ENCODE measurements at regions not wholly inside any gene's neighbourhood (a gene's known extent, or its start where the extent isn't known, plus 50 kb on each side); places are given as distances from the start of the nearest gene placed in this dataset.

- POLR2A ChIA-PET: no interaction called here
- TF ChIP-seq CTCF (IDR thresholded peaks at IDR 0.05; ENCODE audit: control extremely low read depth, extremely low read depth, low read depth, missing control alignments): no peak
Measured at GRCh38 chr18:71352618-71353017, 1063.8 kb downstream of the SOCS6 start.

GRCh38 chr18:71336576-71337210 is 1047.8 kb downstream of the SOCS6 start:
- ChIA-PET CTCF (no interaction called here), POLR2A (no interaction called here)
- TF ChIP-seq CTCF (IDR thresholded peaks at IDR 0.05; ENCODE audit: control extremely low read depth, extremely low read depth, low read depth, missing control alignments): no peak
- no peak for DNase-seq (ENCODE audit: extremely low spot score)

More at GRCh38 chr18:71352618-71353017, 1063.8 kb downstream of the SOCS6 start:
- DNase-seq (ENCODE audit: extremely low spot score): no peak
- CTCF ChIA-PET: no interaction called here

- no peak for TF ChIP-seq CTCF (IDR thresholded peaks at IDR 0.05; ENCODE audit: control extremely low read depth, extremely low read depth, low read depth, missing control alignments)
- DNase-seq (ENCODE audit: extremely low spot score): no peak
- ChIA-PET POLR2A (no interaction called here), CTCF (no interaction called here)
Measured at GRCh38 chr18:71329563-71329962, 1040.7 kb downstream of the SOCS6 start.

- no peak for DNase-seq (ENCODE audit: extremely low spot score)
- TF ChIP-seq CTCF (IDR thresholded peaks at IDR 0.05; ENCODE audit: control extremely low read depth, extremely low read depth, low read depth, missing control alignments): no peak
- CTCF ChIA-PET: interaction anchor here (0.7 kb wide), 1 partner anchor 10 kb away, joined by 3 read pairs; no protein-coding TSS in a partner anchor
- POLR2A ChIA-PET: no interaction called here
Measured at GRCh38 chr18:71329114-71329513, 1040.3 kb downstream of the SOCS6 start.

- TF ChIP-seq CTCF (IDR thresholded peaks at IDR 0.05; ENCODE audit: control extremely low read depth, extremely low read depth, low read depth, missing control alignments): no peak
Measured at GRCh38 chr18:71327850-71328249, 1039.0 kb downstream of the SOCS6 start.

GRCh38 chr18:71327441-71327840 is 1038.6 kb downstream of the SOCS6 start:
- POLR2A ChIA-PET: no interaction called here
- TF ChIP-seq CTCF (IDR thresholded peaks at IDR 0.05; ENCODE audit: control extremely low read depth, extremely low read depth, low read depth, missing control alignments): no peak
- no peak for DNase-seq (ENCODE audit: extremely low spot score)
- CTCF ChIA-PET: no interaction called here

More at GRCh38 chr18:71327850-71328249, 1039.0 kb downstream of the SOCS6 start:
- CTCF ChIA-PET: no interaction called here
- DNase-seq (ENCODE audit: extremely low spot score): no peak
- POLR2A ChIA-PET: no interaction called here

Data from GM10248 (cell line).